Posterior cingulate gyrus (tissue), 11 donors: ENCODE measurements at regions not wholly inside any gene's neighbourhood (a gene's known extent, or its start where the extent isn't known, plus 50 kb on each side); places are given as distances from the start of the nearest gene placed in this dataset.
"Not testable (repeated sequence)": the region's sequence is repeated elsewhere in the genome, so short reads cannot be mapped to it uniquely, and the experiment has no call there.

Experiments
- DNase-seq, 10 donors: peaks; one replicate each; pipeline versions ENCODE4 v3.0.0 to v3.0.0-alpha.2; 2020 to 2021; ENCODE audit warnings: mixed read lengths in 3 of 10
- intact Hi-C: fragments of 100-400 bp; cut with DNase I; formaldehyde crosslinking; loops from one replicate; pipeline ENCODE4 v1.15.1; 2023

DNA sequence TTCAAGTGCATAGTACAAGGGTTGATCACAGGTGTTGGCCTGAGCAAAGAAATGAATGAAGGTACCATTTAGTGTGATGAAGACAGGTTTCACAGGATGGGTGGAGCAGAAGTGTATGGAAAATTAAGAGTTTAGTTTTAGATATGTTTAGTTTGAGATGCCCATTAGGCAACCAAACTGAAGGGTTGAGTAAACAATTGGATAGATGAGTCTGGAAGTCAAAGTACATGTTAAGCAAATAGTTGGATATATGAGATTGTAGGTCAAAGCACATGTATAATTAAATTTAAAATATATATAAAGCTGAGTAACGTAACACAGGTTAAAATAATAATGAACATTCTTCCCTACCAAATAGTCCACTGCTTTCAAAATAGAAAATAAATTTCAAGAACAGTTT is 237.1 kb upstream of the PCSK5 start:
- DNase-seq, result no peak
- intact Hi-C loops, result no loop called here

DNA sequence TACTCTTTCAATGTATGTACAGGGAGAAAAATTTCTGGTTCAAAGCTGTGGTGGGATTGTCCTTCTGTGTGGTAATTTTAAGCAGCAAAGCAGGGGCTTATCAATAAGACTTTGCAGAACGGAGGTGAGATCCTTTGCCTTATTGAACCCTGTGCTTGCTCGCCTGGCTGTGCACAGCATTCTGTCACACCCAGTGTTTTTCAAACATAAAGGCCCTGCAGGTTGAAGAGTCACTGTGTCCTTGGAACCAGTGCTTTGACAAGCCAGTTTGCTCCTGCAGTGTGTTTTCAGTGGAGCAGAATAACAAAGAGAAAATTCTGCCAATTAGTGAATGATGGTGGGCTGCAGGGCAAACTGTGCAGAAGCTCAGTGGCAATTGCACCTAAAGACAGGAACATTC is 236.7 kb upstream of the PCSK5 start:
- intact Hi-C loops, result no loop called here
- no peak for DNase-seq

DNA sequence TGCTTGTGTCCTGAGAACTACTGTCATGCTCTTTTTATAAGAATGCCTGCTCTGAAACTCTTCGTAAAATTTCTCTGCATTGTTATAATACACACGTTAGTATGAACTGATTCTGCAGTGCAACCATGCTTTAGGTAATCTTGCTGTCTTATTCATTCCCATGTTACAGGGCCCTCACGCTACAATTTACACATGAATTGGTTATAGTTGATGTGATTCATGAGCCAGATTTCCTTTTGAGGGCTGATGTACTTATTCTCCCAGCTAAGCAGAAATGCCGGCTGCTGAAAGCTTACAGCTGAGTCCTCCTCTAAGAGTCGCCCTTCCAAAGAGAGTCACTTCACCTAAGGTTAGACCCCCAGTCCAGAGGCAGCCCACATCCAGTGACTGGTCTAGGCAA is 233.5 kb upstream of the PCSK5 start:
- intact Hi-C loops, result no loop called here
- DNase-seq, result no peak

DNA sequence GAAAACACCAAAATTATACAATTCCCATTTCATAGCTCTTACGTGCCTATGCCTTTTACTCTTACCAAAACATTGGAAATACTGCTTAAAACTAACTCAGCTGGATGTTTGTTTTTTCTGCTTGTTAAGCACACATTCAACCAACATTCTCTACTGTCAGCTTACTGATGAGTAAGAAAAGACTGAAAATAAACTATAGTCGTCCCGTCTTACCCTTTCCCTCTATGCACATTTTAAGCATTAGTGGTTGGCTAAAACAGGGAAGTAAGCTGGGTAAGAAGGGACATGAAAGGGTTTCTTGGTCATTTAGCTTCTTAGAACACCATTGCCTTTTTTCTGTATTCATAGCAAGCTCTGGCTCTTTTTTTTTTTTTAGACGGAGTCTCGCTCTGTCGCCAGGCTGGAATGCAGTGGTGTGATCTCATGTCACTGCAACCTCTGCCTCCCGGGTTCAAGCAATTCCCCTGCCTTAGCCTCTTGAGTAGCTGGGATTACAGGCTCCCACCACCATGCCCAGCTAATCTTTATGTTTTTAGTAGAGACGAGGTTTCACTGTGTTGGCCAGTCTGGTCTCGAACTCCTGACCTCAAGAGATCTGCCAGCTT is 232.1 kb upstream of the PCSK5 start:
- no peak for DNase-seq
- intact Hi-C loops, result no loop called here

DNA sequence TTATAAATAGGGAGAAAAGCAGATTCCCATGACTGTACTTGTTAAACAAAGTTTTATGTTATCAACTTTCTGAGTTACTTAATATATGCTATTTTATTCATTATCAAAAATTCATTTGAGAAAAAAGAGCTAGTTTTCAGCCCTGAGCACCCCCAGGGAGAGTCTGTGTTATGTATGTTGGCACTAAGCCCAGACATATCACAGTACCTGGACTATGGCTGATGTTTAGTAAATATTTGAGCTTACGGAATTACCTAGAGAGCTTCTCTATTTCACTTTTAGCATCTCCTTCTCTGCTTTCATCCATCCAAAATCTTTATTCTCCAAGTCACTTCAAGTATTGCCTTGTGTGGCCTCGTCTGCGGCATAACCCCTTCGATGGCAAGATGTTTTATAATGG is 225.9 kb upstream of the PCSK5 start:
- no peak for DNase-seq
- intact Hi-C loops, result no loop called here

DNA sequence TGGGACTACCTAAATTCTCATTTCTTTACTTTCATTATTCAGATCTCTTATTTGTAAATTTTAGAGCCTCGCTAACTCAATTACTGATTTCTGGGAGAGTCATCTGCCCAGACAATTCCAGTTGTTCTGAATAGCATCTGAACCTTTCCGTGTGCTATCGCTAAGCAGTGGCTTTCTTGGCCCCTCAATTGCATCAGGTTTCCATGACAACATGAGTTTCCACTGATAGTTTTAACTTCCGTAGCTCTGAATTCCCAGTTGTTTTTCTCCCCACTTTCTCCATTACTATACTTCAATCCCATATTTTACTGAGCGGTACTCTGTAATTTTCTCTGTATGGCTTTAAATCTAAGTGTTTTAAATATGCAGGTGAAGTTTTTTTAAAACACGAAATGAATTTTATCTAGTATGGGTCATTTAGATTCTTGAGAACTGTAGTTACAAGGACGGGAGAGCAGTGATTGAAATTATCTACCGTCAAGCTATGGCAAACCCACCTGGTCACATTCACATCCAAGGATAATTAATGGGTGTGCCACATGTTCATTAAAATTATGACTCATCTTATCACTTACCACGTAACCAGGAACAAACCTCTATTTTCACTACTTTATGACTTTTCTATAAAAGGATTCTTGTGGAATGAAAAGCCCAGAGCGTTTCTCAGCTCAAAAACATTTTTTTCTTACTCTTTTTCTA is 223.5 kb upstream of the PCSK5 start:
- no peak for DNase-seq
- intact Hi-C loops, result no loop called here

DNA sequence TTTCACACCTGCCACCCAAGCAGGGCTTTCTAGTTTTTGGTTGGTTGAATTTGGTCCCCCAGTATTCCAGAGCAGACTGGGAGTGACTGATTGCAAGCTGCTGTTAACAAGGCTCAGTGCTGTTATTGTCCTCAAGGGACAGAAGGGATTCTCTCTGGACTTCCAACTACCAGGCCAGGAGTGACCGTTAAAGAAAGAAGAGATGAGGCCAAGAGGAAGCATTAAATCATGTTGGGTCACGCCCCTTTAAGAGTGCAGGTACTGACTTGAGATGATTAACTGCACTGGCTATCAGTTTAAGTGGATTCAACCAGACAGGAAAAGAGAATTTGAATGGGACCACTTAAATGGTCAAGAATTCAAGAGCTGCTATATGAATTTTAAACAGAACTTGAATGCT is 220.8 kb upstream of the PCSK5 start:
- no peak for DNase-seq
- intact Hi-C loops, result no loop called here

DNA sequence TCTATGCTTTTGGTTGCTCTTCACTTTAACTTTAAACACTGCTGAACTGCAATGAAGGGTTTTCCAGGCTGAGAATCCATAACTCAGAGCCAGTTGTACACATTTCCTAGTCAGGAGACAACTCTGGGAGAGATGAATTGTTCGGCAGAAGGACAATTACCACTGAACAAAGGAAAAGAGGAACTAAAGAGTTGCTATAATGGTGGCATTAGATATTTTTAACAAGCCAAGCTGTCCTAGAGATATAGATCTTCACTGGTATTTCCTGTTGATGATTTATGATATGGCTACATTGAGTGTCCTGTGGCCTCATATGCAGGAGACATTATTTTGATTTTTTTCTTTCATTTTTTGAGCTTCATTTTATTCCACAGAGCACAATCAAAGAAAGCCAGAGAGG is 219.1 kb upstream of the PCSK5 start:
- intact Hi-C loops, result no loop called here
- DNase-seq, result no peak

DNA sequence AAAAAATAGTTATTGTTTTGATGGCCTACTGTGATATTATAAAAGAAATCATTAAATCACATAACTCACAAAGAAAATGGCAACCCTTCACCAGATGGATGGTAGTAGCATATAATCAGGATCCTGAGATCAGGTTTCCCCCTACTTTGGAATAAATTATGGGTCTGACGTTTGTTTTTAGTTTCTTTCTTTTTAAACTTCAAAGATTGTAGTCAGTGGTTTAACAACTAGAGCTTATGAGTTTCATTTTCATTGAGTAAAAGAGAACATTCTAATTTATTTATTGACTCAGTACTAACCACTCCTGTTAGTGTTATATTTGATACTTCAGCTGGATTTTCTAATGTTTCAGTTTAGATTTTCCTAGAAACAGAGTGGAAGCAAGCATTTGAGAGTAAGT is 218.0 kb upstream of the PCSK5 start:
- DNase-seq, result no peak
- intact Hi-C loops, result no loop called here

DNA sequence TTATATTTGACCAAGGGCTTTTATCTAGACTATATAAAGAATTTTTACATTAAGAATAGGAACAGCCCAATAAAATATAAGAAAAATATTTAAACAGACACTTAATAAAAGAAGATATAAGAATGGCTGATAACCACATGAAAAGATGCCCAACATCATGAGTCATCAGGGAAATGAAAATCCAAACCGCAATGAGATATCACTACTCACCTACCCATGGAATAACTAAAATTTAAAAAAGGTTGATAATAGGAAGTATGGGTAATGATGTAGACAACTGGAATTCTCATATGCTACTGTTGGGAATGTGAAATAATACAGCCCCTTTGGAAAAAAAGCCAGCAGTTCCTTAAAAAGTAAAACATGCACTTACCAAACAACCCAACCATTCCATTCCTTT is 206.9 kb upstream of the PCSK5 start:
- intact Hi-C loops, result no loop called here
- no peak for DNase-seq

DNA sequence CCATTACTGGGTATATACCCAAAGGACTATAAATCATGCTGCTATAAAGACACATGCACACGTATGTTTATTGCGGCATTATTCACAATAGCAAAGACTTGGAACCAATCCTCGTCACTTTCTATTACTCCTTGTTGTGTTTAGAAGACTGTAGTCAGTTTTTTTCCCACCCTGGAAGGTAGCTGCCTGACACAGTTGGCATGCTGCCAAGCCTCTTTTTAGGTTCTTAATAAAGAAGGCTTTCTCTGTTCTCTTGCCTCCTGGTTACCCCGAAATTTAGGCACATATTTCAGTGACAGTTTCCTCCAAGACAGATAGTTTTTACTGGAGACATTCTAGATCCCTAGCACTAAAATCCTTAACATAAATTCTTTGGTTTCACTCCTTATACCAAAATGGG is 205.4 kb upstream of the PCSK5 start:
- peak in 2 of 10 donors; percentile 5 to 11 for DNase-seq
- intact Hi-C loops, result no loop called here

DNA sequence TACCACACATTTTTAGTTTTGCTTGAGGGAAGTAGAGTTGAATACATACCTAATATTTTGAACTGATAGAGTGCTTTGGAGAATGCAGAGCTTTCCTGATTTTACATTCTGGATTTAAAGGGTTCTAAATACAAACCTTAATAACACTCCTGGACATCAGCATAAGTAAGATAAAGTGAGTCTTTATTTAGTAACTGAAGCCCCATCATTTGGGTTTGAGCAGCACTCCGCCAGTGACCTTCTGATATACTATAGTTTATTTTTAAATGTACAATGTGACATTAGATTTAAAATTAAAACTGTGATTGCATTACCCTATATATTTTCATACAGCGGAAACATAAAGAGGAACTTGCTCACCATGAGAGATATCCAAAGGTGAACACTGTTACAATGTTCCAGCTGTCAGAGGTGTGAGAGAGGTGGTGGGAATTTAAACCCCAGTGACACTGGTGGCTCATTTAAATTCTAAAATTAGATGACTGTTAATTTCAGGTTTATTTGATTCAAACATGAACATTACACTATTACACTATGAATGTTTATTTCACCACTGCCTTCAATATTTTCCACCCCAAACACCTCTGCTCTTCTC is 203.0 kb upstream of the PCSK5 start:
- intact Hi-C loops, result no loop called here
- no peak for DNase-seq

DNA sequence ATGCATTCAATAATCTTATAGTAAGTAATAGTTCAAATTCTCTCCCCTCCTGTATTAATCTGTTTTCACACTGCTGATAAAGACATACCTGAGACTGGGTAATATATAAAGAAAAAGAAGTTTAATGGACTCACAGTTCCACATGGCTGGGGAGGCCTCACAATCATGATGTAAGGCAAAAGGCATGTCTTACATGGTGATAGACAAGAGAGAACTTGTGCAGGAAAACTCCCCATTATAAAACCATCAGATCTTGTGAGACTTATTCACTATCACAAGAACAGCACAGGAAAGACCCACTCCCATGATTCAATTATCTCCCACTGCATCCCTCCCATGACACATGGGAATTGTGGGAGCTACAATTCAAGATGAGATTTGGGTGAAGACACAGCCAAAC is 199.9 kb upstream of the PCSK5 start:
- DNase-seq, result not testable (repeated sequence)

DNA sequence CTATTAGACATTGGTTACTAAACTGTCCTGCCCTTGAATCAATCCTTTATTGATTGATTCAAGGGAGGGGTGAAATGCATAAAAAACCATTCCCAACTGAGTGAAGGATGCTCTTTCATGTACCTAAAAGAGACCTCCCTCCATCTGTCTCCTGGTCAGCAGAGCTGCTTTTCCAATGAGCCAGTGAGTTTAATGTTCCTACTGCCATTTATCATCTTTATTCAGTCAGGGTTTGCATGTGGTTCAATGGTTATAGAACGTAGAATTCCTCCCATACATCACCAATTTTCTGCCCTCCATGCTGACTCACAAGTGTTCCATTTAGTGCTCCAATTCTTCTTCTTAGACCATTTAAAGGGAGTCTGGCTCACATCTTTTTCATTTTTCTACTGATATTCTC is 199.1 kb upstream of the PCSK5 start:
- no peak for DNase-seq
- intact Hi-C loops, result no loop called here

More for the DNA sequence above, 199.9 kb upstream of the PCSK5 start:
- intact Hi-C loops, result not testable (repeated sequence)

DNA sequence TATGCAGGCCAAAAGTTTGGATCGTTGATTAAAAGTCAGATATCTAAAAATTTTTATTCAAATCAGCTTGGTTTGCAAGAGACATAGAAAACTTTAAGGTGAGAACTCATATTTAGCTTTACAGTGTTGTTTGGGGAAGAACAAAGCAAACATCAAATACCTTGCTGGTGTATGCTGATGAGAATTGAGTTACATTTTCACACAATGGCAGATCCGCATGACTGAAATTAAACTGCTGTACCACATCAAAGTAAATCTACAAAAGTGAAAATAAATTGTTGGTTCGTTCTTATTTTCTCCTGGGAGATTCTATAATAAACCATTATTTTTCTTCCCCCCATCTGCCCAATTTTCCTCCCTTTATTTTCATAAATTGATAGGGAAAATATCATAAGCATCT is 198.2 kb upstream of the PCSK5 start:
- intact Hi-C loops, result no loop called here

DNA sequence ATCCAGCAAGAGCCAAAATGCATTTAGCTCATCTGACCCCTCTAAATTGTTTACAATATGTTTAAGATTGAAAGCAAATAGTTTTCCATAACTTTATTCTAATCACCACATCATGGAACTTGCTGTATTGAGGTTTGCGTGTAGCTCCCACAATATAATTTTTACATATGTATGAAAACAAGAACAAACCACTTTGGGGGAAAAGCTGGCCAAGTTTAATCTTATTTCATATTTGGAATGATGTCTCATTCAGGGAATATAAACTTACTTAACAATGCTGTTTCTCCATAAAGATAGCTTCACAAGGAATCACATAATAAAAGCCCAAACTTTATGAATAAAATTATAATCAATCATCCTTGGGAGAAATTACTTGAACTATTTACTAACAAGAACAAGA is 194.6 kb upstream of the PCSK5 start:
- intact Hi-C loops, result no loop called here
- no peak for DNase-seq

More for the DNA sequence above, 198.2 kb upstream of the PCSK5 start:
- no peak for DNase-seq

DNA sequence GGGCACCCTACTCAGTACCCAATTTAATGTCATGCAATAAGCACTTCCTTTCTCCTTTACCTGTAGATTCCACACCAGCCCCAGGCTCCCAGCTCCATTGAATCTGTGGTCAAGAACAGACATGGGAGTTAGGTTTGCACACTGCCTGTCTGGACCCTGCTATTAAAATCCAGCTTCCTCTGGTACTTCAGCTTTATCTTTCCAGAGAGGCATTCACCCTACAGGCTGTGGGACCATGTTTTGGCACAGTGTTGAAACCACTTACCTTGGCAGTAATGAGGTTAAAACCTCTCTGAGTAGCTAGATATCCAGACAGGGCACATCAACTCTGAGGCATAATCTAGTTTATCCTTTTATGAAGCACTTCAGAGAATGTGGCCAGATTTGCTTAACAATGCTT is 191.5 kb upstream of the PCSK5 start:
- intact Hi-C loops, result no loop called here
- no peak for DNase-seq

DNA sequence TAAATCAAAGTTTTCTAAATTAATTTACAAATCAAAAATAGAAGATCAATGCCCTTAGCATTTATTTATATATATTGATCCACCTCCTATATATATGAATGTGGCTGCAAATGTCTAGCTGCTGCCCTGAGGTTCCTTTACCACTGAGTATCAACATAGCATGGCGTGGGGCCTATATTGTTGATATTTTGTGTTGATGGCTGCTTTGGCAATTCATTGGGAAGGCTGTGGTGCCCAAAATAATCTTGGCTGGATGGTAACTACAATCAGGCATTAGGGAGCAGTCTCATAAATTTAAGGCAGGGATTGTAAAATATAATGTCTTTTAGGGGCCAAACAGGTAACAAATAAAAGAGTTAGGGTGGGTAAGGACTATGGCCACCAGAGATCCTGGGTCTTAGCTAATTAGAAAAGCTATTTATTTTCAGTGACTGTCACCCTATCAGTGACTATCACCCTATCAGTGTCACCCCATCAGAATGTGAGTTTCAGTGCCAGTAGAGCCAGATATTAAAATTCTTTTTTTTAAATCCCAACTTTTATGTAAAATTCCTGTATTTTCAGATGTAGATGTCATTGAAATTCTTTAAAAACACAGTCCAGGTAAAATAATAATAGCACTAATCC is 190.7 kb upstream of the PCSK5 start:
- intact Hi-C loops, result no loop called here
- no peak for DNase-seq

DNA sequence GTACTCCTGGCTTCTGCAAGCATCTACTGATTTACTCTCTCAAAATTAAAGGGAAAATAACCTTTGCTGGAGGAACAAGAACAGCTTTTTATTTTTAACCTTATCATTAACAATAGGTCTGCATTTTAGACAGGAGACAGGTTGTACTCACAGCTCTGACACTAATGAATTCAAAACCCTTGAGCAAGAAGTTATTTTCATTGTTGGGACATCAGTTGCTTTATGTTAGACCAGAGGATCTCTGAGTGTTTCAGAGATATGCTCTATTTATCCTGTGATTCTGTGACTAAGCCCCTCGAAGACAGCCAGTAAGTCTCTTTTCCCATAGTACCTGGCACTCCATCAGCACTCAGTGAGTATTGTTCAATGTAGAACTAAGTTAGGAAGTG is 190.2 kb upstream of the PCSK5 start:
- intact Hi-C loops, result no loop called here
- no peak for DNase-seq

DNA sequence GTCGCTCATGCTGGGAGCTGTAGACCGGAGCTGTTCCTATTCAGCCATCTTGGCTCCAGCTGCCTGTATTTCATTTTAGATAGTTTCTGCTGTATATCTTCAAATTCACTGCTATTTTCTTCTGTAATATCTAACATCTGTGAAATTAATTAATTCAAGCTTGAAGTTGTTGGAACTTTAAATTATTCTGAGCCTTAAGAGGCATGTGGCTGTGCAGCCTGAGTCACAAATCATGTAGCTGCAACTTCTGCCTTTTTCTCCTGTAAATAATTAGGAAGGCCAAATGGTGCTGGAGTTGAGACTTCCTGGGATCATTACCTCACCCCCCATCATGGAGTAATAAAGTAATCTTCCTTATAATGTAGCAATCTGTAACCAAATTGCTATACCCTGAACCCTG is 183.3 kb upstream of the PCSK5 start:
- no peak for DNase-seq
- intact Hi-C loops, result no loop called here

DNA sequence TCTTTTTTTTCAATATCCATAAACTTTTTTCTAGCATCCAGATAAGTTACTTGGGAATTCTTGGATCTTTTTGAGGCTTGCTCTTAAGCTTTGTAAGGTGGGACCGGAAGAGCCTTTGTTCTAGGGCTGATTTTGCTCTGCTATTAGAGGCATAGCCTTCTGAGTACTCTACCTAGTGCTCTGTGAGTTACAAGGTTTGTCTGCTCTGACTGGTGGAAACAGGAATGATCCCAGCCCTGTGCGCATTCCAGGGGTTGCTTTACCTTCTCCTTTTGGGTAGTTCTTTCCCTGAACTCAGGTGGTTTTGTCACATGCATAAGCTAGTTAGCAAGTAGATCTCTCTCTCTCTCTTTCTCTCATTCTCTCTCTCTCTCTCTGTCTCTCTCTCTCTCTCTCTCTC is 180.8 kb upstream of the PCSK5 start:
- intact Hi-C loops, result no loop called here
- DNase-seq, result no peak

DNA sequence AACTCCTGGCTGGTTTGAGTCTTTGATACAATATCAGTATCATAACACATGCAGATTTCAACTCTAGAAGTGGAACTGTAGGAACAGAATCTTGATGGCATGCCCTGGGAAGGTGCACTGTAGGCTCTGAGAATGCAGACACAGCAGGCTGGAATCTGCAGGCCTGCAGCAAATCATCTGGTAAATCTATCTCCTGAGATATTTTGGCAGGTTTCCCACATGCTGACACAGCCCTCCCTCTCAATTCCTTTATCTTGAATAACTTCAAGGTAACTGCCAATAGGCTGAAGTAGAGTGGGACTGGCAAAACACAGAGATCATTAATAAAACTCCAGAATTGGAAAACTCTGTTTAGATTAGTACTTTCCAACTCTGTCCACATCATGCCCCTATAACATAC is 177.8 kb upstream of the PCSK5 start:
- intact Hi-C loops, result no loop called here
- DNase-seq, result no peak
